ENCODE measurements at regions not wholly inside any gene's neighbourhood (a gene's known extent, or its start where the extent isn't known, plus 50 kb on each side); places are given as distances from the start of the nearest gene placed in this dataset.
"Not testable (repeated sequence)": the region's sequence is repeated elsewhere in the genome, so short reads cannot be mapped to it uniquely, and the experiment has no call there.

DNA sequence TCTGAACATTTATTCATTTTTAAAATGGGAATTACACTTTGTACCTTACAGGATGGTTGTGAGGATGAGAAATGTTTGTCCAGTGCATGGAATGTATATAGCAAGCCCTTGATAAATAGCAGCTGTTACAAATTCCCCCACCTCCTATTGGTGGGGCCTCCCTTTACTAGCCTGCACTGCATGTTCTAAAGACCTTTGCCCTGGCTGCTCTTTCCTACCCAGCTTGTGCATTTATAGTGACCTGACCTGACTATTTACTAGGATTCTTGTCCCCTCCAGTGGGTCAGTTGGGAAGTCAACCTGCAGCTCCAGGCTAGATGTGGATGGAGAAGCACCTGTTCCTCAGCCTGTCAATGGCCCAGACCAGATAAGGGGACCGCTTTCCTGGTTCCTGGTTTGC, 180.3 kb downstream of the HIPK3 start:
- DNase-seq (ENCODE audit: low read depth in 4 of 4, low spot score in 3 of 4), result no peak

DNA sequence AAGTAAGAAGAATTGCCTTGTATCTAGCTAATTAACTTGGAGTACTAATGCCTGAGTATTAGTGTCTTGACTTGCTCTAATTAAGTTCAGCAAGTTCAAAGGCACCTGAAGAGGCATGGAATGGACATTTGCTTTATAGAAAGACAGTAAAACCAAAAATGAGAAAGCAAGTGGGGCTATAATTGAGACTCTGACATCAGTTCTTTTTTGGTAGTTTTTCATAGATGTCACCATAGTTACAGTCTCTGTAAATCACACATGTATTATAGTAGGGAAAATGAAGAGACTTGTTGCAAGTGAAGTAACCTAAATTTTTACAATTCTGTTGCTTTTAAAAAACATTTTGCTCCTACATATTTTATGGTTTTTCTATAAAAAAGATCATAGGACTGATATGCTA, 178.0 kb downstream of the HIPK3 start:
- no peak for DNase-seq (ENCODE audit: low read depth in 4 of 4, low spot score in 3 of 4)

DNA sequence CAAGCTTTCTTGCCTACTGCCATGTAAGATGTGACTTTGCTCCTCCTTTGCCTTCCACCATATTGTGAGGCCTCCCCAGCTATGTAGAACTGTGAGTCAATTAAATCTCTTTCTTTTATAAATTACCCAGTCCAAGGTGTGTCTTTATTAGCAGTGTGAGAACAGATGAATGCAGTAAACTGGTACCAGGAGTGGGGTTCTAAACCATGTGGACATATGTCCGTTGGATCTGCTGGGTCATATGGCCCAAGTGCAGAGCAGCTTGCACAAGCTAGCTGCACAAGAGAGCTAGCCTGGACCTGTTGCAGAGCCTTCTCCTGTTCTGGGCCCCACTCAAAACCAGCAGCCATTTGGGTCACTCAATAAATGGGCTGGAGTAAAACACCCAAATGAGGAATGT, 177.1 kb downstream of the HIPK3 start:
- no peak for DNase-seq (ENCODE audit: low read depth in 4 of 4, low spot score in 3 of 4)

DNA sequence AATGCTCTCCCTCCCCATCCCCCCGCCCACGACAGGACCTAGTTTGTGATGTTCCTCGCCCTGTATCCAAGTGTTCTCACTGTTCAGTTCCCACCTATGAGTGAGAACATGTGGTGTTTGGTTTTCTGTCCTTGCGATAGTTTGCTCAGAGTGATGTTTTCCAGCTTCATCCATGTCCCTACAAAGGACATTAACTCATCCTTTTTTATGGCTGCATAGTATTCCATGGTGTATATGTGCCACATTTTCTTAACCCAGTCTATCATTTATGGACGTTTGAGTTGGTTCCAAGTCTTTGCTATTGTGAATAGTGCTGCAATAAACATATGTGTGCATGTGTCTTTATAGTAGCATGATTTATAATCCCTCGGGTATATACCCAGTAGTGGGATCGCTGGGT, 171.3 kb downstream of the HIPK3 start:
- DNase-seq (ENCODE audit: low read depth in 4 of 4, low spot score in 3 of 4), result not testable (repeated sequence)

DNA sequence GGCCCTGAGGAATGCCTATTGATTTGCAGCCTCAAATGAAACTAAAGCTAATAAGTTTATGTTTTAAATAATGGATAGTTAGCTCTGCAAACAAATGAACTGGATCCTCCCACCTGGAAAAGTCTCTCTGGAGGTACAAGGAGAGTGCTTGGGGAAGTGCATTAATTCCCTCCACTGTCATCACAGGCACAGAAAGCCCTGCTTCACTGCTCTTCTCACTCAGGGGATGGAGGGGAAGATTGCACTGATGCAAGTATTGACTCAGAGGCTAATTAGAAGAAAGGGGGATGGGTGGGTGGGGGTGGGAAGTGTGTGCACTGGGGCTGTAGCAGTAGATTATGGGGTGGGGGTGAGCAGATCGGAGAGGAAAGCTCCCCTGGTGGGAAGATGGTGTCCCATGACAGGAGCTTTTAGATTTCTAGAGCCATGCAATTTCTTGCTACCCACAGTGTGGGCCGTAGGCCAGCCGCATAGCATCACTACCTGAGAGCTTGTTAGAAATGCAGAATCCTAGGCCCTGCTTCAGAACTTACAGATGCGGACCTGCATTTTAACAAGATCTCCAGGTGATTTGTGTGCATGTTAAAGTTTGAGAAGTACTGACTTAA, 163.9 kb downstream of the HIPK3 start:
- DNase-seq (ENCODE audit: low read depth in 4 of 4, low spot score in 3 of 4), result no peak

DNA sequence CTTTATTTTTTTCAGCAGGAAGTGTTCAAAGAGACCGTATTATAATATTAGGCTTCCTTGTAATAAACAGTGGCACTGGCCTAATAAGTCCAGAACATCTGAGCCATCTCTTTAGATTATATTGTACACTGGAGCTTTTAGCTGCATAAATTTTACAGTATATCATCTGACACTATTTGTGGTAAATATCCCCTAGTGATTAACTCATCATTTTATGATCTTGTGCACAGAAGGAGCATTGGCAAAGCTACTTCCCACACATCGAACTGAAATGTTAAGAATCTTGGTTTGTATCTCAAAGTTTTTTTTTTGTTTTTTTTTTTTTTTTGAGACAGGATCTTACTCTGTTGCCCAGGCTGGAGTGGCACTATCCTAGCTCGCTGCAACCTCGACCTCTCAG, 162.7 kb downstream of the HIPK3 start:
- DNase-seq (ENCODE audit: low read depth in 4 of 4, low spot score in 3 of 4), result no peak

DNA sequence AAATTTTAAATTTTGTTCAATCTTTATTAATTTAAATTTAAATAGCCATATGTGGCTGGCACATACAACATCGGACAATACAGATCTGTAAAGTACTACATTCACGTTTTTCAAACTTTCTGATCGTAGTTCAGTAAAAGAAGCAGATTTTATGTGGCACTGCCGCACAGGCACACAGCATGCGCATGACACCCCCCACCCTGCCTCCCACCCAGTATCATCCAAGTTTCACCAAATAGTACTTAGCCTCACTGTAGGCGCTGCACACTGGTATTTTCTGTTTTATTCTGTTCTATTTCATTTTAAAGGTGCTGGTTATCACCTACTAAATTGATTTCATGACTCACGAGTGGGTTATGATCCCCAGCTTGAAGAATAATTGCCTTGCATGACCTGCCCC, 159.9 kb downstream of the HIPK3 start:
- DNase-seq (ENCODE audit: low read depth in 4 of 4, low spot score in 3 of 4), result no peak

DNA sequence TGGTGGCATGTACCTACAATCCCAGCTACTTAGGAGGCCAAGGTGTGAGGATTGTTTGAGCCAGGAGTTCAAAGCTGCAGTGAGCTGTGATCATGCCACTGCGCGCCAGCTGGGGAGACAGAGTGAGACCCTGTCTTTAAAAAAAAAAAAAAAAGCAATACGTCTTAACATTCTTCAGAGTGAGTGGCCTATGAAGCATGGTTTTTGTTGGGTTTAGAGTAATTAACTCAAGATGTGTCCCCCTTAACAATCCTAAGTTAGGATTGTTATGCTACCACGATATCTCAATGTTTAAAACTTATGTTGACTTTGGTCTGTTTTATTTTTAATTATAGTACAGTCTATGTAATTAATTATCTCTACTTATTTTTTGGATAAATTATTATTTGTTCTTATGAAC, 156.1 kb downstream of the HIPK3 start:
- DNase-seq (ENCODE audit: low read depth in 4 of 4, low spot score in 3 of 4), result no peak

DNA sequence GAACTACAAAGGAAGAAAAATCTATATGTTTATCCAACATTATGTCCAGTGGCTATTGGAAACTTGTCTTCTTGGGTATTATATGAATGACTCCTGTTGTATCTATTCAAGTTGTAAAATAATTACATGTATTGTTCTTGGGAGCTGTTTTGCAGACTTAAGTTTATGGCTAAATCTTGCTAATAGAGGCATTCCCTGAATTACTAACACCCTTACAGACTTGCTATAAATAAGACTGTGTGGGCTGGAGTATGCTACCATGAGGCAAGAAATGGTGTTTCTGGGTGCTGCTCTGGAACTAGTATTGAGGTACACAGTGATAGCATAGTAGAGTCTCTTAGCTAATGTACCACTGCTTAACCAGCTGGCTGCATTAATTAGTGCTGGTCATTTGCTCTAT, 155.1 kb downstream of the HIPK3 start:
- no peak for DNase-seq (ENCODE audit: low read depth in 4 of 4, low spot score in 3 of 4)

DNA sequence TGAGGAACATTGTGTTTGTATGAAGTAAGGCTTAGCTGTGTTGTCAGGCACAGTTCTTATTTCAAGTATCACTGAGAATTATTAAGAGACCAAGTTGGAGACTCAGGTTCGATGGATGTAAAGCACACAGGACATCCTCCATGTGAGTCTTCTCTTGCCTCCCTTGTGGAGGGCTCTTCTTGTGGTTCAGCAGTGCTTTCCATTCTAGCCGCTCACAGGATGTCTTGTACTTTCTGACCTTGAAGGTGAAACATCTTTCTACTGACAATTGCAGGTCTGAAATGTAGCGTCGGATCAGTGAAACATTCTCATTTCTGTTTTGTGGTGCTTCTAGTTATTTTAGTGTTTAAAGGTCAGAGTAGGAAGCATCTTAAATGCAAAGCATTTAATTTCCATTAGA, 154.6 kb downstream of the HIPK3 start:
- DNase-seq (ENCODE audit: low read depth in 4 of 4, low spot score in 3 of 4), result no peak

DNA sequence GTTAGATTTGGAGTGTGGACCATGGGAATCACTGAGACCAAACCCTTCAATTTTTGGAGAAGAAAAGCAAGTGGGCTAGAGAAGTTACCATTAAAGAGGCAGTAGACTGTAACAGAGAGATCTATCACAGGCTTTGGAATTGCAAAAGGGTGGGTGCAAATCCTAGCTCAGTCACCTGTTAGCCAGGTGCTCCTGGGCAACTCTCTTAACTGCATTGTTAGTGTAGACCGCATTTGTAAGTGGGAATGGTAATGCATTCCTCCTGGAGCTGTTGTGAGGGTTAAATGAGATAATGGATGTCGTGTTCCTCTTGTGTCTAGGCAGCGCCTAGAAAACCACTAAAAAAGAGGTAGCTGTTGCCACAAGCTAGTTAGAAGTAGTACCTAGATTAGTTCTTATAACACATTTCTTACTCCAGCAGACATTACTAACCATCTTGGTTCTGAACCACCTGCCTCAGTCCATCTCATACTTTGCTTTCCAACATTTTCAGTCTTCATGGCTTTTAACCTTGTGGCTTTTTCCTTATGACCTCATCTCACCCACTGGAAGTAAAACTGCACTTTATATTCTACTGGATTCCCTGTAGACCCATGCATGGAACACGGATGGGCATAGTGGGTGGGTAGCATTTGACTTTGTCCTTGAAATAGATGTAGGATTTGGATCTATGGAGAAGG, 153.0 kb downstream of the HIPK3 start:
- DNase-seq (ENCODE audit: low read depth in 4 of 4, low spot score in 3 of 4), result no peak
